ENCODE measurements at regions not wholly inside any gene's neighbourhood (a gene's known extent, or its start where the extent isn't known, plus 50 kb on each side); places are given as distances from the start of the nearest gene placed in this dataset.

DNA sequence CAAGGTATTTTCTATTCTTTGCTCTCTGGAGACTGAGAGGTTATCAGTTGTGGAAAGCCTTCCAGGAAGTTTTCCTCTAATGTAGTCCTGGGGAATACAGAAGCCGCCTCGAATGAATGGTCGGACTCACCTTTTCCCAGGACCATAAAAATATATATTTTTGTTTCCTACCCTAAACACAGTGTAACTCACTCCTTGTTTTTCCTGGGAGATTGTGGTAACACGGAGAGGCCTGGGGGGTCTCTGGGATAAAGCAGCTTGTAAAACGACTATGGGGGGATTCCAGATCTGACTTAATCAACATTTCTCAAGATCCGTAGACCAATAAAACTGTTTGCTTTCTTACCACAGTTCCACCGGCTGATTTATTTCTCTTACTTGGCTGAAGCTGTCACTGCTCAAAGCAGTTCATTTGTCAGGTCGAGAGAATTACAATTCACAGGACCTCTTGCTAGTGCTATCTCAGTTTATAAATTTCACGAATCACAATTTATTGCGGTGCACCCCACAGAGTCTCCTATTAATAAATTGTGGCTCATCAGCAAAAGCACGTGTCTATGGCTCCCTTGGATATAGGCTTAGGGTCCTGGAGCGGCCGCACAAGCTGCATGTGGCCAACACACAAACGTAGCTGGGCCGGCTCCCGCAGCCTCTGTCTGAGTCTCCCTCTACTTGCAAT, 176.3 kb upstream of the BMPER start:
- ATAC-seq (no peak), DNase-seq (no peak)

DNA sequence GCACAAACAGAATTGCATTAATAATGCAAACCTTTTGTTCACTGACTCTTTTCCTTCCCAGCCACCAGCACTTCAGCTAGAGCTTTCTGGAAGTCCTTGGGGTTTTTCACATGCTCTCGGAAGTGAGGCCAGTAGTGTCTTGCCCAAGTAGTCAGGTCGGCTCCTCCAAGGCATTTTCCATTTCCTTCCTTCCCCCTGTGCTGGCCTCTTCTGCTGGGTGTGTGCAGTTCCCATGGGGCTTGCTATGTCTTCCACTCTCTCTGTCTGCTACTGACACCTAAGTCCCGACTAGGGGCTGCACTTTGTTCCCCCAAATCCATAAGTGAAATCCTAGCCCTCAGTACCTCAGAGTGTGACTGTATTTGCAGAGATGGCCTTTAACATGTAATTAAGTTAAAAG, 175.6 kb upstream of the BMPER start:
- ATAC-seq: no peak
- DNase-seq: no peak

DNA sequence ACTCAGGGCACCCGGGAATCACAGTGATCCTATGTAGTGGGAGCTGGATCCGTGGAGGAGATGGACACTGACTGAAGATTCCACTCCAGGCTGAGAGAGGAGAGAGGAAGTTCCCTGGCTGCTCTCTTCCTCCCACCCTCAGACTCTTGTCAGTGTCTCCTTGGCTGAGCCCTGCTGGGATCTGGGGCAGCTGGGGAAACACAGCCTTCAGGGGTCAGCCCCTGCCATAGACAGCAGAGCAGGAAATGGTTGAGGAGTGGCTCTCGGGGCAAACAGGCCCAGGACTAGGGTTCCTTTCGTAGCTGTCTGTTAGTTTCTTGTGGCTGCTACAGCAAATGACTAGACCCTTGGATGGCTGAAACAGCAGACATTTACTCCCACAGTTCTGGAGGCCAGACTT, 174.4 kb upstream of the BMPER start:
- ATAC-seq: no peak
- DNase-seq: no peak

DNA sequence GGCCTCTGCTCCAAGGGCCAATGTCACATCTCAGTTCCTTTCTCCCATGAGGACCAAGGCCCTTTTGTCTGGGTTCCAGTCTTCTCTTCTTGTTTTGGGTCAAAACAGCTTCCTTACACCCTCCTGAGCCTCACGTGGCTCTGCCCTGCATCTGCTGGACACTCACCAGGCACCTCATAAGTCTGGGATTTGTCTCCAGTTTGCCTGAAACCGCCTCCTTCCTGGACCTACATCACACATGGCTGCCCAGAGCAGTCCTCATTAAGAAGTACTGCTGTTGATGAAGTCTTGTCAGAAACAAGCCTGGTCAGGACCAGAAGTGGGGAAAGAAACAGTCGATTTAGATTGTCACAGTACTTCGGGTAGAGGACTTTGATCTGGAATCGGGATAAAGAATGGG, 173.4 kb upstream of the BMPER start:
- ATAC-seq (no peak), DNase-seq (no peak)

DNA sequence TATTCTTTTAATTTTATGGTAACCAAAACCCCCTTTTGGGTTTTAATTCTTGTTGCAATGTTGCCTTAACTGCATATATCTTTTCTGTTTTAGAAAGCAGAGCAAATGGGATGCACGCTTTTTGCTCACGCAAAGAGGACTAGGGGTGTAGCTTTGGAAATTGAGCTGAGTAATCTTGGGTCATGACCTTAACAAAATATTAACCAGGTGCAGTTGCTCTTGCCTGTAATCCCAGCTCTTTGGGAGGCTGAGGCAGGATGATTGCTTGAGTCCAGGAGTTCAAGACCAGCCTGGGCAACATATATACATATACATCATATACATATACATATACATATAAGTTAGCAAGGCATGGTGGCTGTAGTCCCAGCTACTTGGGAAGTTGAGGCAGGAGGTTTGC, 172.9 kb upstream of the BMPER start:
- DNase-seq: no peak
- no peak for ATAC-seq

DNA sequence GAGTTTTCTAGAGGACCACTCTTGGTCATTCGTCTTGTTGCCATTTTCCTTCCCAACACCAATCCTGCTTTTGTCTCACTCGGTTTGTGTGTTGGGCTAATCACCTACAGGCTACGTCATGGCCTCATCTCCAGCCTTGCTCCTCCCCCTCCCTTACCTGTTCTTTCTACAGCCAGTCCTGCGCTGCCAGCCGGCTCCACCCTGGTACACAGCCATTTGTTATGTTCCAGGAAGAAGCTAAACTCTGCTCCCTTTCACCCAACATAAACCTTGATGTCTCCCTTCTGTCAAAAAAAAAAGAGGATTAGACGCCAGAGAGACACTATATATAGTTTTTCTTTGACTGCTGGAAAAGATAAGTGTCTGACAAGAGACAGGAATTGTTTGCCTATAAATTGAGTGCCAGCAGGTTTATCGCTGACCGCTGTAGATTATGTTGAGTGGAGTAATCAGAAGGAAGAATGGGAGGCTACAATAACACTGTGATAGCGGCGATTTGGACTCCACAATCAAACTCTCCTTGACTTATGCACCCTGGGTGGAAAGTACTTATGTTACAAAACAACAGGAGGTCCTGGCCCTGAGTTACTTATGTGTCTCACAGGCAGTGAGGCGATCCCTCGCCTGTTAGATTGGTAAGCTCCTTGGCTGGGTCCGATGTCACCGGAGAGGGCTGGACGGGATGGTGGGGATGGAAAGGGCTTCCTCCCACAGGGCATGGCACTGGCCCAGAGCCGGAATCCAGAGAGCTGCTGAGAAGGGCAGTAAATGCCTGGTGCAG, 171.3 kb upstream of the BMPER start:
- ATAC-seq (no peak), DNase-seq (no peak)

DNA sequence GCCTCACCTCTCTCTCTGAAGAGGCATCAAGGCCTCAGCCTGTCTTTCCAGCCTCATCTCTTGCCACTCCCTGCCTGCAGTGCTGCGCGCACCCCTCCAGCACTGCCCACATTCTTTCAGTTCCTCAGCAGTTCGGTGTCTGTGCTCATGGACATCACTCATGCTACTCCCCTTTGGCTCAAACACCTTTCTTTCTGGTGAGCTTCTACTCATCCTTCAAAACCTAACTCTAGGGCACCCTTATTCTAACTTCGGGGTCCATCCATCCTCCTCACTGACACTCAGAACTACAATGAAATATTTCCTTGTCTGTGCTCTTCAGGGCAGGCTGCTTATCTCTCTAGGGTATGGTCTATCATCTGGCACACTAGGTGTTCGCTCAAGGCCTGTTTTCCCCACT, 169.9 kb upstream of the BMPER start:
- ATAC-seq: no peak
- no peak for DNase-seq

DNA sequence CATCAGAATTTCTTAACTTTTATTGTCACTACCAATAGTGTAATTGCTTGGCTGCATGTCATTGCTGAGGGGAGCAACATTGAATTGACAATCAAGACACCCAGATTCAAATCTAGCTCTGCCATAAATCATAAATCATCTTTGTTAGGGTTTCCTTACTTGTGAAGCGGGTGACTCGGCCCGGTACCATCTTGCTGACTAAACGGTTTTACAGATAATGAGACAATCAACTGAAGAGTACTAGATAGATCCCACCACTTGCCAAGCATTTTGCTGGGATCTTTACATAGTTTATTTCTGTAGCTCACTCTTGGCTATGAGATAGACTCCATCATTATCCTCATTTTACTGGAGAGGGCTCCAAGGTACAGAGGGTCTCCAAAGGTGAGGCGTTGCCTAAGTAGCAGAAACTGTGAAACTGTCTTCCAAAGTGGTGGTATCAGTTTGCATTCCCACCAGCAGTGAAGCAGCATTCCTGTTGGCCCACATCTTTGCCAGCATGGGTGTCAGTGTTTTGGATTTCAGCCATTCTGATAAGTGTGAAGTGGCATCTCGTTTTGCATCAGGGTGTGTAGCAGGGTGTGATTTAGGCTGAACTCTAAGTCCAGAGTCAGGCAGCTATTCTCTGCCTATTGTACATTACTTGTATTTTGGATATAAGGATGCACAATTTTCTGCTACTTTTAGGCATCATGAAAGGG, 168.7 kb upstream of the BMPER start:
- DNase-seq (no peak), ATAC-seq (no peak)

DNA sequence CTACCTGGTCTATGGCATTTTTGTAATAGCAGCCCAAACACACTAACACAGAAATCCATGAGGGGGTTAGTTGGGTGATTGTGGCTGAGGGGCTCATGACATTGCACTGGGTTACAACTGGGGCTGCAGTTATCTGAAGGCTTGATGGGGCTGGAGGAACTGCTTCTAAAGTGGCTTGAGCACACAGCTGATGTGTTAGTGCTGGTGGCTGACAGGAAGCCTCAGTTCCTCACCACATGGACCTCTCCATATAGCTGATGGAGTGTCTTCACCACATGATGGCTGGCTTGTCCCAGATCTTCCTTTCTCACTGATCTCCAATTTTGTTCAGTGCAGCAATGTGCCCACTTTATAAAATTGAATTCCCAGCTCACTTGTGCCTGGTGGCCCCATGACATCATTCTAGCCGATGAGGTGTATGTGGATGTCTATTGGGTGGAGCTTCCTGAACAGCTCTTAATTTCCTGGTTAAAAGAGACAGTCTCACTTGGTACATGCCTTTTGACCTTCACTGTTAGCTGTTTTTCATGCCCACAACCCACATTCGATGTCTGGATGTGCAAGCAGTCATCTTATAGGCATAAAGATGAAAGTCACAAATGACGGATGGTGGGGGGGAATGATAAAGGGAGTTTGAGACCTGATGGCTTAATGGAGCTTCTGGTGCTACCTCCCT, 166.9 kb upstream of the BMPER start:
- no peak for DNase-seq
- no peak for ATAC-seq

DNA sequence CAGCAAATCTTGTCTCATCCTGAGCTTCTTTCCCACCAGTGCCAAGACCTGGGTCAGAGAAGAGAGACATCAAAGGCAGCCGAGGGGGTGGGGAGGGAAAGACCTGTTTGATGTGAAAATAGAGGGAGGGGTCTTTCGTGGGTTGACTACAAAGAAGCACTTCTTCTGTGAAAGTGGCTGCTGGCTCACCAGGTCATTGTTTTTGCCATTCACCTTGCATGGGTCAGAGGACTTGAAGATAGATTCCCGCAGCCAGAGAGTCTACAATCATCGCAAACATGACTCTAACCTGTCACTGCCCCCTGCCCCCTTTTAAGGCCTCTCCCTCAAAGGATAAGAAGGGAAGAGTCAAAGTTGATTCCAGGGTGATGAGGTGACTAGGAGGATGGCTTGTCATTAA, 166.1 kb upstream of the BMPER start:
- ATAC-seq: no peak
- DNase-seq: no peak

DNA sequence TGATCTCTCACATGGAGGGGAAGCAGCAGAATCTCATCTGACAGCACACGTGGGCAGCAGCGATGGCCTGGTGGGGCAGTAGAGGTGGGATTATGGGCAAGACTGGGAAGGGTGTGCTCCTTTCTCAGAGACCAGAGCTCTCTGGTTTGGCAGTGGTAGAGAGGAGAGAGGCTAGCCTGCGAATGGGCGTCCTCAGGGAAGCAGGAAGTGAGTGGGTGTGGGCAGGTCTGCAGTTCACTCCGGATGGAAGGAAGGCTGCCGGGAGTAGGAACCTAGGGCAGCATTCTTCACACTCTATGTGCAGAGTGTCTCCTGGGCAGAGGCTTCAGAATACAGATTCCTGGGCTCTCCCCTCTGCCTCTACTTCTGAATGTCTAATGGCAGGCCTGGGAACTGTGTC, 162.8 kb upstream of the BMPER start:
- ATAC-seq: no peak

DNA sequence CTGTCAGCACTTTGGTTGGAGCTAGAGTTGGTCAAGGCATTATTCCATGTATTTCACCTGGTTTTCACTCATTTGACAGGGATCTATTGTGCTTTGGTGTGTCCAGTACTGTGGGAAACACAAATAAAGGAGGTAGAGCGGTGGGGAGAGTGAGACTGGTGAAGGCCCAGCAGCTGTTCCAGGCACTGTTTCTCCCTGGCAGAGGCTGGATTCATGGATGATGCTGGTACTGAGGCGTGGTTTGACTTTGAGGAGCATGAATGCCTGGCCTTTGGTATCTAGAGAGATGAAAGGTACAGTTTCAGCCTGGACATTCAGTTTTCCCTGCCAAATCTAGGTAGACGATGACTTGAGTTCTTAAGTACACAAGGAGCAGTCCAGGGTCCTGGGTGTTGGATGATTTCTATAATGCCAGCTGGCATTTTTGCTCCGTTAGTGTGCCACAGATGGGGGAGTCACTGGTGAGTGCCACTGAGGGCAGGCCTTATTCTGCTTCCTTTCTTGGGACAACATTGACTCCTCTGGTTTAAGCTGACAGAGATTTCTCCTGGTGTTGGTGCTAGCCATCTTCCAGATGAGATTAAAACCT, 162.2 kb upstream of the BMPER start:
- ATAC-seq: no peak
- DNase-seq: no peak

More for the DNA sequence above, 162.8 kb upstream of the BMPER start:
- no peak for DNase-seq

DNA sequence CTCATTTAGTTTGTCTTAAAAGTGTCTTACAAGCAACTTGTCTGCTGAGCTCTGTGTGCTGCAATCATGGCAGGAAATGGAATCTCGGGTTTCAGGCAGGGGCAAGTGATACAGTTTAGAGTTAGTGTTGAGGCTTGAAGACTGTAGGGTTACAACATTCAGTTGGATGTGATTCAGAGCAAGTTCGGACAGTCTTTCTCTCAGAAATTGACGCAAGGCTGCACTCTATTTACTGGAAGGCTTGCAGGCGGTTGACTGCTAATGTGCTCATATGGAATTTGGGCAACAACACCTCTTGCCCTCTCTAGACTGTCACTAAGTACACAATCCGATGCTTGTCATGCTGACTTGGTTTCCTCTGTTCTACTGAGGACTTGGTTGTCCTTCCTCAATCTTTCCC, 161.7 kb upstream of the BMPER start:
- ATAC-seq (no peak), DNase-seq (no peak)

DNA sequence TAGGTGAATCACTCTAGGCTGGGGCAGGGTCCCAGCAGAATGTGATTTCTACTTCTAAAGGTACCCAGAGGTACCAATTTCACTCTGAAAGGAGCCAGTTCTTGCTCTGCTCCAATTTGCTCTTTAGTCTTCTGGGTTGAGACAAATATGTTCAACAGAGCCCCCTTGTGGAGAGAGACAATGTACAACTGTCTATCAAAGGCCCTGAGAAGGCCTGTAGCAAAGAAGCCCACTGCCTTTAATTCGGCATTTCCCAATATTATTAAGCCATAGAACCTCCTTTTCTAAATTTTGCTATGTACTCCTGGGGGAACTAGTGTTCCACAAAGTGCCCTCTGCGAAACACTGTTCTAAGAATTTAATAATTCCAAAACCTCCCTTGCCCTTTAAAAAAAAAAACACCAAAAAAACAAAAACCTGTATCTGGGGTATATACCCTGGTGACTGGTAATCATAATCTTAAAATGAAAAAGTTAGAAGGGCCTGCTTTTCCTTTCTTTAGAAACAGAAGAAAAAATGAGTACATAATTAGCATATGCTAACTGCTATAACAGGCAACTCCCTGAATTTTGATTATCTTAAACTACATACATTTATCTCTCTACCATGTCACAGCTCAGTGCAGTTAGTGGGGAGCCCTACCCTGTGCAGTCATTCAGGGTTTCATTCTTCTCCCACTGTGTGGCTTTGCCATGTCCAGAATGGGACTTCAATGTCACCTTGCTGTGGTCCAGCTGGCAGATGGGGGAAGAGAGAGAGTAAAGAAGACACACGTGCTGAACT, 160.9 kb upstream of the BMPER start:
- no peak for ATAC-seq
- no peak for DNase-seq

DNA sequence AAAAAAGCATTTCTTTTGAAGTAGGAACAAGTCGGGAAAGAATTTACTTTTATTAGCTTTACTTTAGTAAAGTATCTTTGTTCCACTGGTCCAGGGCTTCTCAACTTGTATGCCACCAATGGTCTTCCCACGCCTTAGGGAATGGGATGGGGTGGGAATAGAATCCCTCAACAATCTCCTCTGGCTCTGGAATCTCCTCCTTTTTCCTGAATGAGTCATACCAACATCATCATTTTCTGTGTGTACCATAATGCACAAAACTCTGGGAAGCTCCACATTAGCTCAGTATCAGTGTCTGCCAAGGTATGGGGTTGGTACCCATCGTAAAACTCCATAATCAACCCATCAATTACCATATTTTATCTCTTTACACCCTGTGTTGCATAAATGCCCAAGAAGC, 159.4 kb upstream of the BMPER start:
- ATAC-seq (no peak), DNase-seq (no peak)

DNA sequence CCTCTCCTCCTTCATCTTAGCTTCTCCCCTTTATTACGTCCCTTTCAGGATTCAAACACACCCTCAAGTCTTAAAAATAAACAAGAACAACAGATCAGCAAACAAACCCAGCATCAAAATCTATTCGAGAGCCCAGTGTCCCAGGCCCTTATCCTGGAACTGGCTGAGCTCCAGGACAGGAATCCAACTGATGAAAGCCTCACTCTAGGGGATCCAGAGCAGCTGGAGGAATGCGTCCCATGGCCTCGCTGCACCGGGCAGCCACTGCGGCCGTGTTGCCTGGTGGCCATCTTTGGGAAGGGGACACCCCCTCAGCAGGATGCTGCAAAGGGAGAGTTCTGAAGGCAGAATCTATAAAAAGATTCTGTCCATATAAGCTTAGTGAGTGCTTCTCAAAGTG, 156.5 kb upstream of the BMPER start:
- no peak for ATAC-seq
- DNase-seq: no peak

DNA sequence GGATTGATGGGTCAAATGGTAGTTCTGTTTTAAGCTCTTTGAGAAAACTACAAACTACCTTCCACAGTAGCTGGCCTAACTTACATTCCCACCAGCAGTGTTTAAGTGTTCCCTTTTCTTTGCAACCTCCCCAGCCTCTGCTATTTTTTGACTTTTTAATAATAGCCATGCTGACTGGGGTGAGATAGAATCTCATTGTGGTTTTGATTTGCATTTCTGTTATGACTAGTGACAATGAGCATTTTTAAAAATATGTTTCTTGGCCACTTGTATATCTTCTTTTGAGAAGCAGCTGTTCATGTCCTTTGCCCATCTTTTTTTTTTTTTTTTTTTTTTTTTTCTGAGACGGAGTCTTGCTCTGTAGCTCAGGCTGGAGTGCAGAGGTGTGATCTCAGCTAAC, 155.2 kb upstream of the BMPER start:
- ATAC-seq (no peak), DNase-seq (no peak)

DNA sequence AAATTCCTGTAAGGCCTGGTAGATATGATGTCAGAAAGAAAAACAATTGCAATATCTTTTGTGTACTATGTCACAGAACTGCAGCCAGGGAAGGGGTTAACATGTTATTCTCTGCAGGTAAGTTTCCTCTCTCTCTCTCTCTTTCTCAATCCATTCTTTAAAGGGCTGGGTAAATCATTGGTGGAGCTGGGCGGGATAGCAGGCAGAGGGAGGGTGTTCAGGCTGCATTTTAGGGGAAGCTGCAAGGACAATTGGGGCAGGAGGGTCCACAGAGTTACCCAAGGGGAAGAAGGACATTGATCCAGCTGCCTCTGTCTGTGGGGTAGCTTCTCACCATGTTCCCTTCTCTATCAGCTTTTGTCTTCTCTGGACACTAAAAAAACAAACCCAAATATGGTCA, 153.9 kb upstream of the BMPER start:
- ATAC-seq (no peak), DNase-seq (no peak)

DNA sequence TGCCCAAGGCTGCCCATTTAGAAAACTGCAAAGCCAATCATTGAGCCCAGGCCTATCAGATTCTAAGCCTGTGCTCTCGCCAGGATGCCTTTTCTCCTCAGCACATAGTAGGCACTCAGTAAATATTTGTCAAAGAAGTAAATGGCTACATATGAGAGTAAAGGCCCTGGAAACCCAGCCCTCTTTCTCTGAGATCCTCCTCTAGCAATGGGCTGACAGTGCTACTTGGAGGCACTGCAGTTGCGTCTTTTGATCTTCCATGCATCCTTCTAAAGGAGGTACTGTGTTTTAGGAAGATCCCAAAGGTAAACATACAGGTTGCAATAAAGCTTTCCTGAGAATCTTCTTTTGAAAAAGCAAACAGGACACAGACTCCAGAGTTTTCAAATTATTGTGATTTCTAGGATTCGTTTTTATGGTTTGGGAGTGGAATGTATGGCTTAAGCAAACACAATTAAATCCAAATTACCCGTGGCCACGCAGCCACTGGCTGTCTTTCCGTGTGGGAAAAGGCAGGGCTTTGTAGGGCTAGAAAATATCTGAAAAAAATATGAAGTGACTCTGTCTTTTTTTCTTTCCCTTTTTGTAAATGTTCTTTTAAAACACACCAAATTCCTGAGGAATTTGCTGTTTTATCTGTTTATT, 151.3 kb upstream of the BMPER start:
- DNase-seq (no peak), ATAC-seq (no peak)

DNA sequence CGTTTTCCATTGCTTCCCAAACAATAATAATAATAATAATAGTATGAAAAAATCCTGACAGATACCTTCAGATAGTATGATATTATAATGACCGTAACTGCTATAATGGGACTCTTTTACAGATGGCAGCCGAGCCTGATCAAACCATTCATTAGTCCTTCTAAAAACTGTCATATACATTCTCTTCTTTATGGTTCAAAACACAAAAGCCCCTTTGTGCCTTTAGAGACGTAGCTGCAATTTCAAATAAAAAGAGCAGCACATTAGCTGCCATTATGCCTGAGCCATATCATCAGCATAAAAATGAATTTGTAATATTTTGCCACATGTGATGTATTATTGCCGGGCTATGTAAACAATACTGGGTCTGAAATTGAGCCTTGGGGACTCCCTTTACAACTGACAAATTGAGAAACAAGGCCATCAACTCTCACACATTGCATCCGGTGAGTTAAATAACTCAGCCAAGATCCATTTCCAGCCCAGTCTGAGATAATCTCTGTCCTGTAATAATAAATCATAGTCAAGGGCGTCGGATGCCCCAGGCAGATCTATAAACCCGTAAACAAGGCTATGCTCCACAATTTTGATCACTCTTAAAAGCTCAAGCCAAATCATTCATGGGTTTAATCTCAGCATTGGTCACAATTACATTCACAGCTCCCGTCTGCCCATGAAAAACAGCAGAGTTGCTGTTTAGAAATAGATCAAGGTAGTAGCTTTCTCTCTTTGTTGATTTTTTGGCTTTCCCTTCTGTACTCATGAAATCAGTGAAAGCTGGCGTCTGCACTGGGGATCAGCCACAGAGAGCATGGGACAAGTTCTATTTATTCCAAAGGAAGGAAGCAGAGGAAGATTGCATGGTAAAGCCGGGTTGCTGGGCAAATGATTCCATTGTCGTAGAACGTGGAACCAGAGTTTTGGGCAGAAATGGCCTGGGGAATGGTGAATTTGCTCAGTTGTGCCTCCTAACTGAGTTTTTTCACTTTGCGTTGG, 150.1 kb upstream of the BMPER start:
- ATAC-seq (no peak), DNase-seq (no peak)

All from stimulated activated naive CD8-positive, alpha-beta T cell treated with anti-CD3 and anti-CD28 coated beads, Interleukin-15, Interleukin-2, amounts not matched to agents 100 U/mL and 50 U/mL, for 24 hours (primary cell).